ENCODE measurements at regions not wholly inside any gene's neighbourhood (a gene's known extent, or its start where the extent isn't known, plus 50 kb on each side); places are given as distances from the start of the nearest gene placed in this dataset.

- BruUV-seq (replicated peaks), result no TSS peak
- no peak overlapping the region for H3K27ac Mint-ChIP-seq (ENCODE audit: unreplicated experiment)
- H3K4me3 Mint-ChIP-seq (ENCODE audit: unreplicated experiment), result no peak overlapping the region
- H3K4me1 Mint-ChIP-seq (ENCODE audit: low read depth, unreplicated experiment), result peaks cover 20% of the 10 kb centered on the region
- TF ChIP-seq CTCF (IDR thresholded peaks at IDR 0.05; ENCODE audit: insufficient read depth in 1 of 2, low read depth in 1 of 2, low read length in 1 of 2, severe bottlenecking in 1 of 2, unreplicated experiment in 1 of 2), result no peak
- Histone ChIP-seq H3K9me3 (no peaks in the 10 kb centered on the region), H3K4me3 (ENCODE audit: low read depth, low read length) (no peak overlapping the region), H3K4me1 (no peaks in the 10 kb centered on the region; the same call in 1 of the 2 replicates), H3K36me3 (ENCODE audit: control insufficient read depth, insufficient read depth, low read length) (no peaks in the 10 kb centered on the region), H3K27me3 (replicated peaks; ENCODE audit: control insufficient read depth, insufficient read depth, low read length) (no peaks in the 10 kb centered on the region)
- ChIA-PET CTCF (interaction anchor here (1.3 kb wide), 1 partner anchor 22 kb away, joined by 3 read pairs; no protein-coding TSS in a partner anchor), POLR2A (no interaction called here)
- H3K9me3 Mint-ChIP-seq (ENCODE audit: unreplicated experiment), result peaks cover 10% of the 10 kb centered on the region
- no peaks in the 10 kb centered on the region for H3K36me3 Mint-ChIP-seq (ENCODE audit: insufficient read depth, unreplicated experiment)
- DNase-seq, result peak; percentile 34 to 75
- peaks cover 7% of the 10 kb centered on the region for H3K27me3 Mint-ChIP-seq (ENCODE audit: insufficient read depth, unreplicated experiment)
- intact Hi-C loops (cut with micrococcal nuclease; ENCODE audit: unreplicated experiment), result no loop called here
Observed at GRCh38 chr11:120057595-120058581, 80.0 kb downstream of the TRIM29 start.

GRCh38 chr11:120057028-120057330 is 80.9 kb downstream of the TRIM29 start:
- Mint-ChIP-seq H3K4me1 (ENCODE audit: low read depth, unreplicated experiment) (peaks cover 20% of the 10 kb centered on the region), H3K4me3 (ENCODE audit: unreplicated experiment) (no peak overlapping the region), H3K27me3 (ENCODE audit: insufficient read depth, unreplicated experiment) (peaks cover 7% of the 10 kb centered on the region), H3K9me3 (ENCODE audit: unreplicated experiment) (peaks cover 10% of the 10 kb centered on the region), H3K27ac (ENCODE audit: unreplicated experiment) (no peak overlapping the region), H3K36me3 (ENCODE audit: insufficient read depth, unreplicated experiment) (no peaks in the 10 kb centered on the region)
- Histone ChIP-seq H3K36me3 (ENCODE audit: control insufficient read depth, insufficient read depth, low read length) (no peaks in the 10 kb centered on the region), H3K4me3 (ENCODE audit: low read depth, low read length) (no peak overlapping the region), H3K27me3 (replicated peaks; ENCODE audit: control insufficient read depth, insufficient read depth, low read length) (no peaks in the 10 kb centered on the region), H3K4me1 (no peaks in the 10 kb centered on the region; the same call in 1 of the 2 replicates), H3K9me3 (no peaks in the 10 kb centered on the region)
- no peak for TF ChIP-seq CTCF (IDR thresholded peaks at IDR 0.05; ENCODE audit: insufficient read depth in 1 of 2, low read depth in 1 of 2, low read length in 1 of 2, severe bottlenecking in 1 of 2, unreplicated experiment in 1 of 2)
- no TSS peak for BruUV-seq (replicated peaks)
- intact Hi-C loops (cut with micrococcal nuclease; ENCODE audit: unreplicated experiment), result no loop called here
- CTCF ChIA-PET, result interaction anchor here (1.3 kb wide), 1 partner anchor 23 kb away, joined by 3 read pairs; no protein-coding TSS in a partner anchor
- POLR2A ChIA-PET, result no interaction called here
- DNase-seq, result no peak

- peaks cover 7% of the 10 kb centered on the region for H3K27me3 Mint-ChIP-seq (ENCODE audit: insufficient read depth, unreplicated experiment)
- no peak overlapping the region for H3K4me3 ChIP-seq (ENCODE audit: low read depth, low read length)
- no peak overlapping the region for H3K4me3 Mint-ChIP-seq (ENCODE audit: unreplicated experiment)
- ChIA-PET CTCF (interaction anchor here (1.3 kb wide), 1 partner anchor 23 kb away, joined by 3 read pairs; no protein-coding TSS in a partner anchor), POLR2A (no interaction called here)
- peaks cover 10% of the 10 kb centered on the region for H3K9me3 Mint-ChIP-seq (ENCODE audit: unreplicated experiment)
- no peaks in the 10 kb centered on the region for H3K27me3 ChIP-seq (replicated peaks; ENCODE audit: control insufficient read depth, insufficient read depth, low read length)
- H3K4me1 Mint-ChIP-seq (ENCODE audit: low read depth, unreplicated experiment), result peaks cover 20% of the 10 kb centered on the region
- intact Hi-C loops (cut with micrococcal nuclease; ENCODE audit: unreplicated experiment), result no loop called here
- no peak for DNase-seq
- BruUV-seq (replicated peaks), result no TSS peak
- TF ChIP-seq CTCF (IDR thresholded peaks at IDR 0.05; ENCODE audit: insufficient read depth in 1 of 2, low read depth in 1 of 2, low read length in 1 of 2, severe bottlenecking in 1 of 2, unreplicated experiment in 1 of 2), result no peak
- no peaks in the 10 kb centered on the region; the same call in 1 of the 2 replicates for H3K4me1 ChIP-seq
- H3K36me3 Mint-ChIP-seq (ENCODE audit: insufficient read depth, unreplicated experiment), result no peaks in the 10 kb centered on the region
- H3K27ac Mint-ChIP-seq (ENCODE audit: unreplicated experiment), result peak overlapping the region; percentile 54
- no peaks in the 10 kb centered on the region for H3K9me3 ChIP-seq
- no peaks in the 10 kb centered on the region for H3K36me3 ChIP-seq (ENCODE audit: control insufficient read depth, insufficient read depth, low read length)
Observed at GRCh38 chr11:120056301-120057027, 81.4 kb downstream of the TRIM29 start.

Measured in Caco-2 (cell line).